Spinal cord (tissue), 9 donors: ENCODE measurements at regions not wholly inside any gene's neighbourhood (a gene's known extent, or its start where the extent isn't known, plus 50 kb on each side); places are given as distances from the start of the nearest gene placed in this dataset.
"Not testable (repeated sequence)": the region's sequence is repeated elsewhere in the genome, so short reads cannot be mapped to it uniquely, and the experiment has no call there.

Experiments used
- DNase-seq, 6 donors: peaks; one replicate each; pipeline versions ENCODE4 v3.0.0 to v3.0.0-alpha.2; 2013 to 2015; ENCODE audit warnings: low spot score in 6 of 6, low read depth in 4 of 6
- H3K27ac ChIP-seq: one replicate; pipeline ENCODE4 v1.5.1; 2013; ENCODE audit warnings: low read depth, low read length, control low read depth
- H3K27me3 ChIP-seq: one replicate; pipeline ENCODE4 v1.6.1; 2013; ENCODE audit warnings: low read length; ENCODE audit not compliant: control insufficient read depth, insufficient read depth
- H3K36me3 ChIP-seq: one replicate; pipeline ENCODE4 v1.6.1; 2013; ENCODE audit warnings: low read length; ENCODE audit not compliant: control insufficient read depth, insufficient read depth
- H3K4me1 ChIP-seq: one replicate; pipeline ENCODE4 v1.6.1; 2013; ENCODE audit warnings: low read length; ENCODE audit not compliant: control insufficient read depth, insufficient read depth
- H3K4me3 ChIP-seq: one replicate; pipeline ENCODE4 v1.5.1; 2013; ENCODE audit warnings: low read depth, low read length, control low read depth
- H3K9me3 ChIP-seq: one replicate; pipeline ENCODE4 v1.6.1; 2013; ENCODE audit warnings: low read length; ENCODE audit not compliant: control insufficient read depth, insufficient read depth
- WGBS: methylation state at CpG from one replicate; pipeline ENCODE4 v1.1.5; 2013; ENCODE audit warnings: missing lambda C conversion rate; ENCODE audit not compliant: insufficient coverage; 5-methylcytosine and 5-hydroxymethylcytosine counted together
- donor health status: healthy.

GRCh38 chr3:152672320-152672649, 162.6 kb upstream of the P2RY1 start:
- no peaks in the 10 kb centered on the region for H3K9me3 ChIP-seq
- H3K4me3 ChIP-seq, result no peak overlapping the region
- DNase-seq, result no peak
- H3K4me1 ChIP-seq, result no peaks in the 10 kb centered on the region
- WGBS, result 9% methylated on average over 1 of the region's 3 CpGs
- H3K36me3 ChIP-seq, result no peaks in the 10 kb centered on the region
- no peaks in the 10 kb centered on the region for H3K27me3 ChIP-seq
- no peak overlapping the region for H3K27ac ChIP-seq

- Histone ChIP-seq H3K4me1 (no peaks in the 10 kb centered on the region), H3K4me3 (no peak overlapping the region), H3K36me3 (no peaks in the 10 kb centered on the region), H3K9me3 (no peaks in the 10 kb centered on the region), H3K27ac (no peak overlapping the region), H3K27me3 (no peaks in the 10 kb centered on the region)
- peak in 2 of 6 donors; percentile 63 to 65 for DNase-seq
- no CpG with 5 or more reads among the region's 2 CpGs for WGBS
Measured at GRCh38 chr3:152676810-152677379, 158.0 kb upstream of the P2RY1 start.

- Histone ChIP-seq H3K4me3 (no peak overlapping the region), H3K36me3 (no peaks in the 10 kb centered on the region), H3K4me1 (no peaks in the 10 kb centered on the region), H3K27ac (no peak overlapping the region), H3K27me3 (no peaks in the 10 kb centered on the region), H3K9me3 (no peaks in the 10 kb centered on the region)
- 13% methylated on average over 1 of the region's 2 CpGs for WGBS
- peak in 2 of 6 donors; percentile 29 to 32 for DNase-seq
Measured at GRCh38 chr3:152677491-152677890, 157.4 kb upstream of the P2RY1 start.

GRCh38 chr3:152682477-152682876, 152.5 kb upstream of the P2RY1 start:
- H3K27me3 ChIP-seq, result no peaks in the 10 kb centered on the region
- no peaks in the 10 kb centered on the region for H3K36me3 ChIP-seq
- no peak overlapping the region for H3K27ac ChIP-seq

GRCh38 chr3:152683521-152683999, 151.4 kb upstream of the P2RY1 start:
- no peaks in the 10 kb centered on the region for H3K4me1 ChIP-seq
- no peaks in the 10 kb centered on the region for H3K36me3 ChIP-seq
- DNase-seq, result no peak
- 96% methylated on average over 5 of the region's 9 CpGs for WGBS
- no peak overlapping the region for H3K27ac ChIP-seq
- H3K4me3 ChIP-seq, result no peak overlapping the region
- H3K27me3 ChIP-seq, result no peaks in the 10 kb centered on the region
- H3K9me3 ChIP-seq, result no peaks in the 10 kb centered on the region

More at GRCh38 chr3:152682477-152682876, 152.5 kb upstream of the P2RY1 start:
- Histone ChIP-seq H3K4me1 (no peaks in the 10 kb centered on the region), H3K4me3 (no peak overlapping the region), H3K9me3 (no peaks in the 10 kb centered on the region)
- DNase-seq, result no peak

- H3K36me3 ChIP-seq, result no peaks in the 10 kb centered on the region
- no peak overlapping the region for H3K27ac ChIP-seq
- H3K4me3 ChIP-seq, result no peak overlapping the region
- no peaks in the 10 kb centered on the region for H3K27me3 ChIP-seq
- no peak for DNase-seq
- 89% methylated on average over 1 of the region's 1 CpG for WGBS
- no peaks in the 10 kb centered on the region for H3K9me3 ChIP-seq
- no peaks in the 10 kb centered on the region for H3K4me1 ChIP-seq
Measured at GRCh38 chr3:152684279-152684678, 150.7 kb upstream of the P2RY1 start.

- no peaks in the 10 kb centered on the region for H3K4me1 ChIP-seq
Measured at GRCh38 chr3:152688313-152688712, 146.6 kb upstream of the P2RY1 start.

GRCh38 chr3:152692326-152692725, 142.6 kb upstream of the P2RY1 start:
- H3K27ac ChIP-seq, H3K27me3 ChIP-seq, H3K4me3 ChIP-seq, H3K36me3 ChIP-seq, H3K4me1 ChIP-seq, DNase-seq, H3K9me3 ChIP-seq: not testable (repeated sequence)
- WGBS, result no CpG with 5 or more reads among the region's 2 CpGs

More at GRCh38 chr3:152688313-152688712, 146.6 kb upstream of the P2RY1 start:
- H3K27ac ChIP-seq, result no peak overlapping the region
- H3K27me3 ChIP-seq, result no peaks in the 10 kb centered on the region
- H3K4me3 ChIP-seq, result no peak overlapping the region
- no peaks in the 10 kb centered on the region for H3K9me3 ChIP-seq
- WGBS, result 55% methylated on average over 5 of the region's 5 CpGs
- H3K36me3 ChIP-seq, result no peaks in the 10 kb centered on the region
- no peak for DNase-seq

GRCh38 chr3:152693521-152694250, 141.2 kb upstream of the P2RY1 start:
- not testable (repeated sequence) for H3K4me3 ChIP-seq, H3K27ac ChIP-seq, H3K36me3 ChIP-seq, DNase-seq, H3K9me3 ChIP-seq, H3K27me3 ChIP-seq, H3K4me1 ChIP-seq
- no CpG with 5 or more reads among the region's 1 CpG for WGBS

- H3K36me3 ChIP-seq, result no peaks in the 10 kb centered on the region
- peak in 1 of 6 donors; percentile 71 for DNase-seq
- H3K27me3 ChIP-seq, result no peaks in the 10 kb centered on the region
- WGBS, result no CpG with 5 or more reads among the region's 1 CpG
- no peaks in the 10 kb centered on the region for H3K4me1 ChIP-seq
- H3K27ac ChIP-seq, result no peak overlapping the region
- H3K9me3 ChIP-seq, result no peaks in the 10 kb centered on the region
- H3K4me3 ChIP-seq, result no peak overlapping the region
Measured at GRCh38 chr3:152695840-152696239, 139.1 kb upstream of the P2RY1 start.
